ENCODE measurements at regions not wholly inside any gene's neighbourhood (a gene's known extent, or its start where the extent isn't known, plus 50 kb on each side); places are given as distances from the start of the nearest gene placed in this dataset.

DNA sequence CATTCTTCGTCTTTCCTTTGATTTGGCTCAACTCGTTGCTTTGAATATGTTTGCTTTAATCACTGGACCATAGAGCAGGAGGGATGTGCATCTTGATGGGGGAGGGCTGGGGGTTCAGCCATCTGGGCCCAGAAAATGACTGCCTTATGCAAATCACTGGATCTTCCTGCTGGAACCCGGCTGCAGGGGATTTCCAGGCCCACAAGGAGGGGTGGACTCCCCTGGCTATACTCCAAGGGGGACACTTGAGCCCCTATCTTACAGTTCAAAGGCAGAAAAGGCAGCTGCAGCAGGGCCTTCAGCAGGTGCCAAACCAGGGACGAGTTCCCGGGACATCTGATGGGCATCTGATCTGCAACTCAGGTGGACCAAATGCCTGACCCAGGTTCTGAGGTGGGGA is 122.5 kb downstream of the DICER1 start:
- ATAC-seq (no peak), DNase-seq (ENCODE audit: low spot score) (peak; percentile 29)

DNA sequence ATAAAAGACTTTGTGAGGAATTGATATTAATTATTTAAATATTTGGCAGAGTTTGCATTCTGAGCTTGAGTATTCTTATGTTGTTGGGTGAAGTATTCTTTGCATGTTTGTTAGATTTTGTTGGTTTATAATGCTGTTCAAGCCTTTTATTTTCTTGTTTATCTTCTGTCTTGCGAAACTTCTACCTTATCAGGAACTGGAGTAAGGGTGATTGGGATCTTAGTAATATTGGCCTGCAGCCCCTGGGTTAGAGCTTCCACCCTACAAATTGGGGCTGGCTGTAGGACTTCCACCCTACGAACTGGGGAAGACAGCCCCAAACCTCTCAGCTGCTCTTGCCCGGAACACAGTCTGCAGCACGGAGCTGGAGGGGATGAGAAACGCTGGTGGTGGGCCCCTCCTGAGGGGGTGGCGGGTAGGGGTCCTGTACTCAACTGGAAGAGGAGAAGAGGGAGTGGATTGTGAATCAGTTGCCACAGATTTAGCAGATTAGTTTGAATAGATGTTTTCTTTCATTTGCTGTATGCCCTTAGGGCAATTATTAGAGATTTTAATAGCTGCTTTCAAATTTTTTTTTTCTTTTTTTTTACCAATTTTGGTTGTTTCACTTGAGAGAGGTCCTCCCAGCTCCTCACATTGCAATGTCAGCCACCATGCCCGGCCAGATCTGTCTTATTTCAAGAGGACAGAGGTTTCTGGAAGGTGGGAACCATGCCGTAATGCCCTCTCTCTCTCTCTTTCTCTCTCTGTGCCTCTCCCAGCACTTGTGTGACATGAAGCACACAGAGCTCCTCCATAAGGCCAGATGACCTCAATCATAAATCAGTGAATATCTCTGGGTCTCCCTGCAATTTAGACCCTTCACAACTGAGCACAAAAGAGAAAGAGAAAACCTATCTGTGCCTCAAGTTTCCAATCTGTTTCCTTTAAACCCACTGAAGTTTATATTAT is 123.4 kb downstream of the DICER1 start:
- ATAC-seq: no peak
- peak; percentile 14 for DNase-seq (ENCODE audit: low spot score)

DNA sequence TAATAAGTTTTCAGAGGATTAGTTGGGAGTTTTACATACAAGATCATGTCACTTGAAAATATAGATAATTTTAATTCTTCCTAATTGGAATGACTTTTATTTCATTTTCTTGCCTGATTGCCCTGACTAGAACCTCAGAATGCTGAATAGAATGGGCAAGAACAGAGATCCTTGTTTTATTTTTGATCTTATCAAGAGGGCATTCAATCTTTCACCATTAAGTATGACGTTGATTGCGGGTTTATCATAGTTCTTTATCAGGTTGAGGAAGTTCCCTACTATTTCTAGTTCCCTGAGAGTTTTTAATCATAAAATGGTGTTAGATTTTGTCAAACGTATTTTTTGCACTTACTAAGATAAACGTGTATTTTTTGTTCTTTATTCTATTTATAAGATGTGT is 124.3 kb downstream of the DICER1 start:
- DNase-seq (ENCODE audit: low spot score) (no peak), ATAC-seq (no peak)

DNA sequence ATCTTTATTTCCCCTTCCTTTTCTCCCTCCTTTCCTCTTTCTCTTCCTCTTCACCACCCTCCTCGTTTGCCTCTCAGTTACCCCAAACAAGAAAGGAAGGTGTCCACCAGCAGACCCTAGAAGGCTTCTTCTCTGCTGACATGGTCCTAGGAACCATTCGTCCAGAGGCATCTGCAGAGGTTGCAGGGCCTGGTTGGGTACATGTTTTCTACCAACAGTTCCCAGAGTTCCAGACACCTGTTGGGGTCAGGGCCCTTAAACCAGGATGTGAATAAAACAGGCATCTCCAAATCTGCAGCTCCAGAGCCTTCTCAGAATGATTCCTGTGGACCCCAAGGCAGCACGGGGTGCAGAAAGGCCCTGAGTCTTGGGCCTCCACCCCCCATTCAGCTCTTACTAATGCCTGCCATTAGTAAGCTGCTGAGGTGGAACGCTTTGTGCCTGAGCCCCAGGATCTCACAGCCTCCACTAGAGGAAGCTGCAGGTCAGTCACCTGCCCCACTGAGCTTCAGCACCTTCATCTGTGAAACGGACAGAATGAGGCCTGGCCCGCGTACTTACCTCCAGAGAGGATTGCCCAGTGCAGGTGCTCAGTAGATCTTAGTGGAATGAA is 130.4 kb downstream of the DICER1 start:
- ATAC-seq (no peak), DNase-seq (ENCODE audit: low spot score) (peak; percentile 24)

DNA sequence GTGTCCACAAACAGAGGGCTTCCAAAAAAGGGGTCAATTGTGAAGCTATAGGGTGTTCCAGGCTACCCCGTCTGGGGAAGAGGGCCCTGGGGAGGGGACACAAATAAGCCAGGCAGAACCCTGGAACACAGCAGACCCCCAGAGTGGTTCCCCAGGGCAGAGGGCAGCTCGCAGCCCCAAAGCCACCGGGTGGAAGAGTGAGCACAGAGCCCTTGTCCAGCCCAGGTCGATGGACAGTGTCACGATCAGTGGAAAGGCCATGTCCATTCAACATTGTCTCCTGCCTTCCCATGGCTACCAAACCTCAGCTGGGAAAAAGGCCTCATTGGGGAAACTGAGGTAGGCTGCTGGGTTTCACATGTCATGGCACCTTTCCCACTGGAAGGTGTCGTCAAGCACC is 131.4 kb downstream of the DICER1 start:
- DNase-seq (ENCODE audit: low spot score) (peak; percentile 16), ATAC-seq (no peak)

DNA sequence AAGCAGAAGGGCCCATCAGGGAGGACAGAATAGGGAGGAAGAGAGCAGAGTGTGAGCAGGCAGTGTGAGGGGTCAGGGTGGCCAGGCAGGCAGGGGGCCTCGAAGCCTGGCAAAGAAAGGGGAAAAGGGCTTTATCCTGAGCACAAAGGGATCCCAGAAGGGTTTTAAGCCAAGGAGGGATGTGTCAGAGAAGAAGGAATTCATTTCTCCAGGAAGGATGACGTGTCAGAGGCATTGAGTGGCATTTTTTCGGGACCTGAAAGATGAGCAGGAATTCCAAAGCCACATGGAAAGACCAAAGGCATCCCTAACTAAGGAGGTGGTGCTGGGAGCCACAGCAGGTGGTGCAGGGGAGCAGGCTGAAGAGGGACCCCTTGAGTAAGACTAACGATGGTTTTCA is 132.1 kb downstream of the DICER1 start:
- peak; percentile 6 for DNase-seq (ENCODE audit: low spot score)

DNA sequence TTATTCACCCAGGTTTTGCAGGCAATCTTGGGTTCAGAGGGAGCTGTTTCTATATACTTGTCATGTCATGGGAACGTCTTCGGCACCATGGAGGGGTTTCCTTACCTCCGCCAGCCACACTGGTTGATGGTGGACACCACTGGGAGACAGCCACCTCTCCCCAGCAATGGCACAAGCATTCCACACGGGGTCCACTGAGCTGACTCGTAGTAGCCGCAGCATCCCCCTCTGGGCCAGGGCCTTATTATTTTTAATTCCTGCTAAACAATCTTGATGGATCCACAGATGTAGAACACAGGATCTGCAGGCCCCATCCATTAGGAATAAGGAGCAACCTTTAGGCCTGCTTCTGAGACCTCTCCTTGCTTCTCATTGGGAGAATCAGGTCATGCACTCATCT is 132.9 kb downstream of the DICER1 start:
- DNase-seq (ENCODE audit: low spot score): peak; percentile 5

More for the DNA sequence above, 132.1 kb downstream of the DICER1 start:
- no peak for ATAC-seq

DNA sequence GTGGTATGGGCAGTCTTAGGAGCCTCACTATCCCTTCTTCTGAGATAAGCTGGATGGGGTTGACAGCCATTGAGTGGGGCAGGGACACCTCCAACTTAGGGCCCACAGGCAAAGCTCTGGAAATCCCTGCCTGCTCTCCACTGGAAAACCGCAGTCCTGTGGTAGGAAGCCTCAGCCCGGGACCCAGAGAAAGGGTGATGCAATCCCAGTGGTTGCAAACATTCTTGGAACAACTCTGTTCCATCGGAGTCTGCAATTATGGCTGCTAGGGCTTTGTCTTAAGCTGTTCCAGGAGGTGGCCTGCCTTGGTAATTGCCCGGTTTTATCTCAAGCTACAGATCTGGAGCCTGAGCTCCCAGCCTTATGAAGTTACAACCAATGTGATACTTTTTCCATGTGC is 133.4 kb downstream of the DICER1 start:
- no peak for ATAC-seq
- DNase-seq (ENCODE audit: low spot score): peak; percentile 2

More for the DNA sequence above, 132.9 kb downstream of the DICER1 start:
- no peak for ATAC-seq

DNA sequence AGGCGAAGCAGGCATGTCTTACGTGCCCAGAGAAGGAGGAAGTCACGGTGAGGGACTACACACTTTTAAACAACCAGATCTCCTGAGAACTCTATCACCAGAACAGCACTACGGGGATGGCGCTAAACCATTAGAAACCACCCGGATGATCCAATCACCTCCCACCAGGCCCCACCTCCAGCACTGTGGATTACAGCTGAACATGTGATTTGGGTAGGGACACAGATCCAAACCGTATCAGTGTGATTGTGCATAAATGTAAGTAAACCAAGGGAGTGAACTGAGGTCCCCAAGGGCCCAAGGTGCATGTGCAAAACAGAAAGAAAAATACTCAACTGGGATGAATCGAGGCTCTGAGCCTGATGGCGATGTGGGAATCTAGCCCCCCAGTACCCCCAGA is 134.2 kb downstream of the DICER1 start:
- peak; percentile 18 for DNase-seq (ENCODE audit: low spot score)

DNA sequence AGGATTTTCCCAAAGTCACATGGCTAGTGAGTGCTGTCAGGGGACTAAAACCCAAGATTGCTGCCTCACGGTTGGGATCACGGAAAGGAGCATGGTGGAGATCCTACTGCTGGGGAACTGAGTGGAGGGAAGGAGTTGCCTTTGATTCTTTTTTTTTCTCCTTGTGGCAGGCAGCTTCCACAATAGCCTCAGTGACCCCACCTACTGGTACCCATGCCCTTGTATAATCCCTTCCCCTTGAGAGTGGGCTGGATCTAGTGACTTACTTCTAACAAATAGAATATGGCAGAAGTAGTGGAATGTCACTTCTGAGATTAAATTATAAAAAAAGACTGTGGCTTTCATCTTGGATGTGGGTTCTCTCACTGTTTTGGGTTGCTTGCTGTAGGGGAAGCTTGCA is 135.7 kb downstream of the DICER1 start:
- no peak for ATAC-seq
- DNase-seq (ENCODE audit: low spot score): peak; percentile 11

More for the DNA sequence above, 134.2 kb downstream of the DICER1 start:
- ATAC-seq: no peak

DNA sequence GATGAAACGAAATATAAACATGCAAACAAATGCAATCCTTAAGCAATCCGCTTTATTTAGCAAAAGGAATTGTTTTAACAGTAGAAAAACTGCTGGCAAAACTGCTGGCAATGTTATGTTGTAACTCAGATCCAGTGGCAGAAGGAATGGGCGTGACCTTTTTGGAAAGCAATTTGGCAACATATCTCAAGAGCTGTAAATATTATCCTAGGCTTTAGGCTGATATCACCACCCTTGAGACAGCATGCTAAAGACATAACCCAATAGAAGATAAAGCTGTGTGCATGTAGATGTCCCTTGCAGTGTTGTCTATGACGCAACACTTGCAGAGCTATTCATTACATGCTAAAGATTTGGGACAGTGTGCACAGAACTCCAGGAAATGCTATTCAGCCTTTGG is 138.5 kb downstream of the DICER1 start:
- ATAC-seq (peak; percentile 32), DNase-seq (ENCODE audit: low spot score) (peak; percentile 7)

DNA sequence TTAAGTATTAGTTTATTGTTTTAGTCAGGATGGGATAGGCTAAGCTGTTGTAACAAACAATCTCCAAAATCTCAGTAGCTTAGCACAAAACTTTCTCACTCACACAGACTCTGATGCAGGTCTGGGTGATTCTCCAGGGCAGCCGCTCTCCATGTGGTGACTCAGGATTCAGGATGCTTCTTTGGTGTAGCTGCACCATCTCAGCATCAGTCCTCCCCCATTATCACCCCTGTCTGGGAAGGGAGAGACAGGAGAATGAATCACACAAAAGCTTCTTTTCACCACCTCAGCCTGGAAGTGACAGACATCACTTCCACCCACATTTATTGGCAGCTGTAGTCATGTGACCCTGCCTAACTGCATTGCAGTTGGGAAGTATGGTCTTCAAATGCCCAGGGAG is 142.3 kb downstream of the DICER1 start:
- no peak for ATAC-seq
- DNase-seq (ENCODE audit: low spot score): no peak

DNA sequence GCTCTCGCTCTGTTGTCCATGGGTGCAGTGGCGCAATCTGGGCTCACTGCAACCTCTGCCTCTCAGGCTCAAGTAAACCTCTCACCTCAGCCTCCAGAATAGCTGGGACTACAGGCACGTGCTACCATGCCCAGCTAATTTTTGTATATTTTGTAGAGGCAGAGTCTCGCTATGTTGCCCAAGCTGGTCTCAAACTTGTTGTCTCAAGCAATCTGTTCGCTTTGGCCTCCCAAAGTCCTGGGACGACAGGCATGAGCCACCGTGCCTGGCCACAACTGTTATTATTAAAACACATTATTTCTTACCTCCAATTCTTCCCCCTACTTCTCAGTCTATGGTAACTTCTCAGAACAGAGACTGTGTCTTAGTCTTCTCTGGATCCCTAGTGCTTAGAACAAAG is 143.3 kb downstream of the DICER1 start:
- ATAC-seq (no peak), DNase-seq (ENCODE audit: low spot score) (no peak)

DNA sequence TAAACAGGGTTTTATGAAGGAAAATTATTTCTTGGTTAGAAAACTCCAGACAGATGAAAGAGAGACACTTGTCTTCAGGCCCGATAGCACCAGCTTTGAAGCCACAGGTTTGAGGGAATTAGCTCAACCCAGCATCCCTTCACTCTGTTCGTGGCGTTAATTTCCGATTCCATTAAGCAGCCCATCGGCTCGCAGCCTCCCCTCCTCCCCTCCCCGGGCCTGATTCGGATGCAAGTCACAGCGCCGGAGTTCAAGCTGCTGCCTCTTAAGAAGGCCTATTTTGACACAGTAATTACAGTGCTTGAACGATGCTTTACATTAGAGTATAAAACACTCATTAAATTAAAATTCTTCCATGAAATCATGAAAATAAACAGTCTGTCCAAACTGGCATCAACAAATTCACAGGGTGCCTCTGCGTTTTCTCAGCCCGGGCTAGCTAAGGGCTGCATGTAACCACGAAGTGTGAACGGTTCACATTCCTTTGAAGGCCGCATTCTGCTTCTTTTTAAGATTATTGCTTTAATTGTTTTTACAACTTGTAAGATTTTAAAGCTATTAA is 145.8 kb downstream of the DICER1 start:
- ATAC-seq: no peak
- no peak for DNase-seq (ENCODE audit: low spot score)

DNA sequence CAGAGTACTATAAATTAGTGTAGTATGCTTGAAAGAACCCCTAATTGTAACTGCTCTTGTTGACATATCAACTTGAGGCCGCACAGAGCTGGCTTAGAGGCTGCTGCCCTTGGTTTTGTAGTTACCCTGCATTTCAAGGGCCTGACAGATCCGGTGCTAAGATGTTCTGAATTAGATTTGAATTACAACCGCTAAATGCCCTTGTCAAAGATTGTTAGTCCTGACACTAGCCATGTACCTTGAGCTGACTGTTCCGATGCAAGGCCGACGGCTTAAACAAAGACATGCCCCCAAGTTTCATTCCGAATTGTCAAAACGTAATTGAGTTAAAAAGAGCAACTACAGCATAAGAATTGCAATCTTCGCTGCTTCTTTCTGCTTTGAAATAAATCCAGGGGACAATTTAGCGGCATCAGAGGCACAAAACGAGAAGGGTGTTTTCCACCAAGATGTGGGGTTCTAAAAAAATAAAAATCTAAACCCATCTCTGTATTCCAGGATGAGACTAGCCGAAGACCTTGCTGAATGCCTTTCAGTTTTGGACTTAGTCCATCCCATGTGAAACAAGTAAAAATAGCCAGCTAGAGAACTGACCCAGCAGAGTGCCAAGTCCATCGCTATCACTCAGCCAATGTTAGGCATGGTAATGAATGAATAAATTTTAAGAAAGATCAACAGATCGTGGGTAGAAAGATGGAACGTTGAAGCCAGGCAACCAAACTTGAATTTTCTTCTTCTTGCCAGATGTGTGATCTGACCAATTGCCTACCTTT is 148.7 kb downstream of the DICER1 start:
- ATAC-seq (no peak), DNase-seq (ENCODE audit: low spot score) (no peak)

DNA sequence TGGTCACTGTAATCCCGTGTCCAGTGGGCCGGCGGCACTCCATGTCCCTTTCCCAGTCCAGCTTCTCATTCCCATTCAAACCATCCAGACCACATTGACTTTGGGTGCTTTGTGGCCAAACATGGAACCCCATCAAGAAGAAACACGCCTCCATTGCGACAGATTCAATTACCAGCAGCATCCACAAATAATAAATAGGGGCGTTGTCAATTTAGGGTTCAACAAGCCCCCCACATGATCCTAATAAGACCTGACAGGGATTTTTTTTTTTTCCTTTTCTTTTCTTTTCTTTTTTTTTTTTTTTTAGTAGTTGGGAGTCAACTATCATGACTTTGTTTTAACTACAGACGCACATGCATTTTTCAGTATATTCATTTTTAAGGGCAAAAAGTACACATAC is 149.4 kb downstream of the DICER1 start:
- DNase-seq (ENCODE audit: low spot score) (no peak), ATAC-seq (no peak)

DNA sequence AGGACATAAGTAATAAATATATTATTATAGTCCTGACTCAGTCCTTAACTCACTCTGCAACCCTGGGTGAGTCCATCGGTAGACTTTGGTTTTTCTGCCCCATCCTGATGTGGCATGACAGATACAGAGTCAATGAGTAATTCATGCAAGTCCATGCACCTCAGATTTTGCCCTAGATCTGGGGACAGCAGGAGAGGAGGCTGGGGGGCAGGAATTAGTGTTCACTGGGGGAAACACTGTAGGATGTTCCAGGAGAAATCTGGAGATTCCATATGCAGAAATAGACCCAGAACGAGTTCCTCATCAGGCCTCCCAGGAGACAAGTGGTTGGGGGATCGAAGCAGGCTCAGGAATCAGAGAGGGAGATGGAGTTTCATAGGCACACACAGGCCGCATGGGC is 150.8 kb downstream of the DICER1 start:
- ATAC-seq (no peak), DNase-seq (ENCODE audit: low spot score) (no peak)

DNA sequence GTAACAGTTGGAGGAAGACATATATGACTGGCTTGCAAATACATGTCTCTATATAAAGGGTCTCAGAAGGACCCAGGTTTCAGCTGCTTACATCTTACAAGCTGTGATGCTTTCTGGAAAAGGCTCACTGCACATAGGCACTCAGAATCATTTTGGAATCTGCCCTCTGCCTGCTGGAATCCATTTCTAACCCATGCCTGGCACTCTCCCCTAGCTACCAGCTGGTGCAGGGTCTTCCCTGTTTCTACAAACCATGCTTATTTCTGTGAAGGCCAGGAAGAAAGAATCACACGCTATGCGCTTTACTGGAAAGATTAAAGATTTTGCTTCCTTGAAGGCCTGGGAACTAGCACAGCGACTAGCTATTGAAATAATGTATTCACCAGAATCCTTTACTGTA is 151.3 kb downstream of the DICER1 start:
- DNase-seq (ENCODE audit: low spot score) (no peak), ATAC-seq (no peak)

DNA sequence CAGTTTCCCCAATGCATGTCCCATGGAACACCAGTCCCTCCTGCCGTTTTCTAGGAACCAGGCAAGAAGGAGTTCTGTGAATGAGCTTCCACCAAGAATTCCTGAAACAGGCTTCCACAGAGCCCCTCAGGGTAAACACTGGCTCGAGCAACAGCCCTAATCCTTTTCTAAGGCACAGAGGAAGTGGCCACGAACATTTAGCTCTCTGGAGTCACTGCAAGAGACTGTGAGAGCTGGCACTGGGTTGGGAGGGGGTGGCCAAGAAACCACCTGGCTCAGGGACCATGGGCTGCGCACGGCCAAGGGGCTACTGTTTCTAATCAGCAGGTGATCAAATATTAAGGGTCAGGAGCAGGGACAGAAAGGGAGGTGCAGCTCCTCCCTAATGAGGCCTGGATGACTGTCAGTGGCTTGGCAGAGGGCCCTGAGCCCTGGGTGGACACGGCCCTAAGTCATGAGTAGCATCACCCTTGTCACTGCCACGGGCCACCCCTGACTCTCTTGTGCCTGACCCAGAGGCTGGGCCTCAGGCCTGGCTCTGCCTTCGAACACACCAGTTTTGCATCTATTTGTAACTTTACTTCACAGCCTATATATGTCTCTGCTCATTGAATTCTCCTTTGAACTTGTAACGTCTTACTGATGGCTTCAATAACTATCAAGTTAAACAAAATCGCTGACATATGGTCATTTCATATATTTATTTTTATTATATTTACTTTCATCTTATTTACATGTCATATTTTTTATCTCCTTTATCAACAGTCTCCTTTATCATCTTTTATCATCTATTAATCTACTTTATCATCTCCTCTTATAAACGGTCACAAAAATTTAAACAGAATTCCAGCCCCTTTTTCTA is 154.0 kb downstream of the DICER1 start:
- DNase-seq (ENCODE audit: low spot score) (no peak), ATAC-seq (no peak)

DNA sequence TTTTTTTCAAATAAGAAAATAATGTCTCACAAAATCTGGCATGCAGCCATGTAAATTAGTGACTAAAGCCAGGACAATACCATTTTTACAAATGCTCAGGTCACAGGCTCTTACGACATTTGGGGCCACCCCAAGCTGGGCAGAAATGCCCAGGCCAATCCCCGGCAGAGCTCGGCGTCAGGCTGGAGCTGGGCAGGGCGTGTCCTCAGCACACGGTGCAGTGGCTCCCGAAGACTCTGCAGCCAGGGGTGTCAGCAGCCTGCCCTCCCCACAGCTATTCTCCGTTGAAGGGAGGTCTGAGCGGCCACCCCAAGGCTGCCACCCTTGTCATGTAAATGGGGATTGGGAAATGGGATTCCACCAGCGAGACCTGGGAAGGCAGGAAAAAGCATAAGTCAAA is 158.6 kb downstream of the DICER1 start:
- ATAC-seq (no peak), DNase-seq (ENCODE audit: low spot score) (no peak)
